Nucleus accumbens (tissue), 56 donors: ENCODE measurements at regions not wholly inside any gene's neighbourhood (a gene's known extent, or its start where the extent isn't known, plus 50 kb on each side); places are given as distances from the start of the nearest gene placed in this dataset.

Source experiments
- DNase-seq, 56 donors: peaks; one replicate each; lab custom pipeline; 2025; lab: John Stamatoyannopoulos, UW

DNA sequence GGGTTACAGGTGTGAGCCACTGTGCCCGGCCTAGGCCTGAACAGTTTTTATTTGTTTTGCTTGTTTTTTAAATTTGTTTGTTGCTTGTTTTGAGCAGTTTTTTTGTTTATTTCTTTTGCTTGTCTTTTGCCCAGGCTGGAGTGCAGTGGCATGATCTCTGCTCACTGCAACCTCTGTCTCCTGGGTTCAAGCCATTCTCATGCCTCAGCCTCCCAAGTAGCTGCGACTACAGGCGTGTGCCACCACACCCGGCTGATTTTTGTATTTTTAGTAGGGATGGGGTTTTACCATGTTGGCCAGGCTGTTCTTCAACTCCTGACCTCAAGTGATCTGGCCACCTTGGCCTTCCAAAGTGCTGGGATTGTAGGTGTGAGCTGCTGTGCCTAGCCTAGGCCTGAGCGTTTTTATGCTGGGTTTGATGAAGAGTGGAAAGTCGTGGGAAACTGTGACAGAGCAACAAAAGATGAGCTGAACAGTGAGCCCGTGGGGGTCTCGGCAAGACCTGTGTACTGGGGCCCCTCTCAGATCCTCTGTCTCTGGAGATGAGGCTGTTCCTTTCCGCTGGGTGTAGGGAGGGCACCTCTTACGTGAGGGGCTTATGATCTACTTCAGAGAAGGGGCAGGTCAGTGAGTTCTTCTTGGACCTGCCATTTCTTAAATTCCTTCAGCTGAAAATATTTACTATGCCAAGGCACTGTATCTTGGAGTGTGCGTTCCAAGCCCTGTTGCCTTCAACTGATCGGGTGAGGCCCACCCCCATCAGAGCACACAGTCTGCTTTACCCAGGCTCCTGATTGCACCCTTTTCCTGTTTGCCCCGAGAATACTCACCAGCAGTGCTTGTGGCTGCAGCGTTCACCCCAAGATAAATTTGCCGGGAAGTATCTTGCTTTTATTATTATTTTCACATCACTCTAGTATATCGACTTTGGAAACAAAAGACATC, 322.1 kb downstream of the SEC14L1 start:
- DNase-seq, result no peak

GRCh38 chr17:77464988-77465357, 324.2 kb downstream of the SEC14L1 start:
- no peak for DNase-seq

GRCh38 chr17:77465358-77466041, 324.7 kb downstream of the SEC14L1 start:
- DNase-seq, result peak in 13 of 56 donors; percentile 12 to 46 (median 29)

DNA sequence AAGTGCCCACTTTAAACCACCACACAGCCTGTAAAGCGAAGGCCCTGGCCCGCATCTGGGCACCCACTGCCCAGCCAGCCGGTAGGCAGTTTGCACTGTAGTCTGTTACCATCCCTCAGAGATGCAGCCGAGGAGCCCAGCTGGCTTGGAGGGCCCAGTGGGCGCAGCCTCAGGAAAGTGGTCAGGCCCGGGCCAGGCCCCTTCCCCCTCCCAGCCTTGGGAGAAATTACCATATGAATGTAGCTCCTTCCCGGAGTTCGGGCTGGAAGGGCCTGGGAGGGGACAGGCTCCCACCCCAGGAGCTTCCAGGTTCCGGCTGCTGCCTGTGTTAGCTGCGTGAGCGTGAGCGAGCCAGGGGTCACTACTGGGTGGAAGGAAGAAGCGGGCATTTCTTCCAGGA, 325.4 kb downstream of the SEC14L1 start:
- DNase-seq, result peak in 6 of 56 donors; percentile 20 to 39 (median 26)

- DNase-seq, result no peak
Observed at GRCh38 chr17:77466596-77467223, 325.9 kb downstream of the SEC14L1 start.

GRCh38 chr17:77467521-77467920, 326.8 kb downstream of the SEC14L1 start:
- DNase-seq, result no peak

DNA sequence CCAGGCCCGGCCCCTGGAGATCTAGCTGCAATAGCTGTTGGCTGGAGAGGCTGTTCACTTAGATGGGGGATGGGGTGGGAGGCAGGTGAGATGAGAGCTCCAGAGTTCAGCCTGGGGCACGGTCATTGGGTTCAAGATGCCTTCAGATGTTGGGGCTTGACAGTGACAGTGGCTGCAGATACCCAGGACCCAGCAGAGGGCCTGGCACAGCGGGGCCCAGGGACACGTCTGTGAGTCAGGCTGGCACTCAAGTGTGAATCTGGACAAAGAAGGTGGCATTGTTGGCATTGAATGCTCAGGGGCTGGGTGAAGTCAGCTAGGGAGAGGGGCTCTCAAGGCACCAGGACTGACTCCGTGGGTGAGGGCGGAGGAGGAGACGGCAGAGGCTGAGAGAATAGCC, 328.1 kb downstream of the SEC14L1 start:
- DNase-seq, result no peak

DNA sequence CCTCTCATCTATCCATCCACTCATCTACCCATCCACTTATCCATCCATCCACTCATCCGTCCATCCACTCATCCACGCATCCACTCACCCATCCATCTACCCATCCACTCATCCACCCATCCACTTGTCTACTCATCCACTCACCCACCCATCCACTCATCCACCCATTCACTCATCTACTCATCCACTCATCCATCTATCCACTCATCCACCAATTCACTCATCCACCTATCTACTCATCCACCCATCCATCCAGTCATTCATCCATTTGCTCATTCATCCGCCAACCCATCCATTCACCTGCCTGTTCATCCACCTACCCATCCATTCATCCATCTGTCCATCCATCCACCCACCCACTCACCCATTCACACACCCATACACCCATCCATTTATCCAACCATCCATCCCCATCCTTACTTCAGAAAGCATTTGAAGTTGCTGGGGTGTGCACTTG, 329.6 kb downstream of the SEC14L1 start:
- no peak for DNase-seq

- DNase-seq, result no peak
Observed at GRCh38 chr17:77470800-77471733, 330.3 kb downstream of the SEC14L1 start.

DNA sequence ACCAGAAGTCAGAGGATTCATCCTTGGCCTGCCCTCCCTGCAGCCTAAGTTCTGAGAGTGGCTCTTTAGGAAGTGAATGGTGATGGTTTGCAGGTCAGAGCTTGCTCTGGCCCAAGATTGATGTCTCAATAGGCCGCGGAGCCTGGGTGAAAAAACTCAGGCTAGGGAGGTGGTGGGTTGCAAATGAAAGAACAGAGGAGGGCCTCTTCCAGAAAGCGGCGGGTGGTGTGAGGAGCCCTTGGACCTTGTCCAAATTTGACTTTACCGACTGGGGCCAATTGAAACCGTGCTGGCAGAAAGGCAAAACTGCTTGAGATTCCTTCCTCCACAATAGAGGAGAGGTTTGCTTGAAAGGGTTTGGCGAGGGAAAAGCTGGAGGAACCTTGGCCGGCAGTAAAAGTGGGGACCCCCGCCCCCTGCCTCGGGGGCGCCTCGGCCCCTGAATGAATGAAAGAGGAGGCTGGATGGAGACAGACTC, 331.3 kb downstream of the SEC14L1 start:
- DNase-seq, result peak in 26 of 56 donors; percentile 9 to 67 (median 33)

DNA sequence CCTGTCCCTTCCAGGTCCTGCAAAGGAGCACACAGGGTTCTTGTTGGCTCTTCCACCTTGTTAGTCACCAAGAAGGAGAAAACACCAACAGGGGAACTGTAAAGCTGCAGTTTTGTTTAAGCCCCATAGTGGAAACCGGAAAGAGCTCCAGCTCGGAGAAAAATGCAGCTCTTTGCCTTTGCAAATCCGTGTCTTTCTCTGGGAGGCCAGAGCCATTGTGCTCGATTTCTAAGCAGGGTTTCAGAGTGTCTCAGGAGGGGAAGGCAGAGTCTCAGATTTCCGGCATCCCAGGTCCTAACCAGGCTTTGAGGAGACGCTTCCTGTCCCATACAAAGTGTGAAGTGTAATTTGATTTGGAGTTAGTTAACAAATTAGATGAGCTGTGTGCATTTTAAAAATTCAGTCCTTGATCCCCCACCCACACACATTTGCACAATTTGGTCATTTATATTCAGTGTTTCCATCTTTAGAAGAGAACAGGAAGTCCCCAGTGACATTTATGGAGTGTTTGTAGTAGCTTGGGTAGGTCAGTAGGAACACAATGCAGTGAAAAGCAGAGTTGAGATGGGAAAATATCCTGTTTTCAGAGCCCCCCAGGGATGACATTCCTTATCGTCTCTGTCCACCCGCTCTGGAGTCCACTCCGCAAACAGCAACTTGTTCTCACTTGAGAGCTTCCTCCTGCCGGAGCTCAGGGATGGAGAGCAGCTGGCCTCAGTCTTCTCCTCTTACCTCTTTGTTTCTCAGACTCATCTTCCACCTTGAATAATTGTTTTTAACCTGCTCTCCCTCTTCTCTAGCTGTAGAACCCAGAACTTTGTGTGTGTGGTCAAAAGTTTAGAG, 331.9 kb downstream of the SEC14L1 start:
- DNase-seq, result peak in 2 of 56 donors; percentile 26 to 42

DNA sequence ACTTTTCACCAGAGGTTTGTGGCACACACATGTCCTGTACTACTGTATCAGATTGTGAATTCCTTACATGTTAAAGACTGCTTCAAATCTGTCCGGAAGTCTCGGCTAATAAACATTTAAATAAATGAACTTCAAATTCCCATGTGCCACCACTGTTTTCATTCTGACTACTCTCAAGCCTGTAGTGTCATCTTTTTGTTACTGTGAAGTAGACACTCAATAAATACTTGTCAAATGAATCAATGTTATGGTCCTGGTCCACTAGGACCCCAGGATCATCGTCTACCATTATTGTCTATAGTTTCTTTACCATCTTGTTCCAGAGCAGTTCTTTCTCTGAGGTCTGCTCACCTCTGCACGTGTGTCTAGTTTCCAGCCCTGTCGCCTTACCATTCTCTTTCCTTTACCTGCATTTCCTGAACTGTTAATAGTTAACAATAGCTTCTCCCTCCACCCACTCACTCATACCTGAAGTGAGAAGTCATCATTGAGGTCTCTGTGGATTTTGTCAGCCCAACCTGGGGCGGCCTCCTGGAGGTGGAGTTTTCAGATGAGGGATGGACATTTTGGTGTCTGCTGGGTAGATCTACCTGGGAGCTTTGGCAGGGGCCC, 333.0 kb downstream of the SEC14L1 start:
- DNase-seq, result no peak

DNA sequence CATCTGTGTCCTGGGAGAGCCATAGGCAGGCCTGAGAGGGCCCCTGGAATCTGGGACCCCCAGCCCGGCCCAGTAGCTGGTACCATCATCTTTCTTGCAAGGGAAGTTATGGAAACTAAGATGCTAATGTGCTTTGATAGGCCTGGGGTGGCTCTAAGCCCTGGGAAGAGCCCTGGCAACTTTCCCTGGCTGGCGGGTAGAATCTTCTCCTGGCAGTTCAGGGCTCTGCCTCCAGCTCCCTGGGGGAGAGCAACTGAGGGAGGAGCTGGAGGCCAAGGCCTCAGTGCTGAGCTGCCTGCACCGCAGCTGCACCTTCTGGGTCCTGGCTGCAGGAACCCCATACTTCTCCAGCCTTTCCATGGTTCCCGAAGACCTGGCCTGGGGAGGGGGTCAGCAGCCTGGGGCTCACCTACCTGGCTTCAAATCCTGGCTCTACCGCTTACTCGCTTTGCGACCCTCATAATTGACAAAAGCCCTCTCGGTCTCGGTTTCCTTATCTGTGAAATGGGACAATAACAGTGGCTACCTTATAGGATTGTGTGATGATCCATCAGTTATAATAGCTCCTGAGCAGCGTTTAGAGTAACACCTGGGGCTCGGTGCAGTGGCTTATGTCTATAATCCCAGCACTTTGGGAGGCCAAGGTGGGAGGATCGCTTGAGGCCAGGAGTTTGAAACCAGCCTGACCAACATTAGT, 333.7 kb downstream of the SEC14L1 start:
- no peak for DNase-seq

DNA sequence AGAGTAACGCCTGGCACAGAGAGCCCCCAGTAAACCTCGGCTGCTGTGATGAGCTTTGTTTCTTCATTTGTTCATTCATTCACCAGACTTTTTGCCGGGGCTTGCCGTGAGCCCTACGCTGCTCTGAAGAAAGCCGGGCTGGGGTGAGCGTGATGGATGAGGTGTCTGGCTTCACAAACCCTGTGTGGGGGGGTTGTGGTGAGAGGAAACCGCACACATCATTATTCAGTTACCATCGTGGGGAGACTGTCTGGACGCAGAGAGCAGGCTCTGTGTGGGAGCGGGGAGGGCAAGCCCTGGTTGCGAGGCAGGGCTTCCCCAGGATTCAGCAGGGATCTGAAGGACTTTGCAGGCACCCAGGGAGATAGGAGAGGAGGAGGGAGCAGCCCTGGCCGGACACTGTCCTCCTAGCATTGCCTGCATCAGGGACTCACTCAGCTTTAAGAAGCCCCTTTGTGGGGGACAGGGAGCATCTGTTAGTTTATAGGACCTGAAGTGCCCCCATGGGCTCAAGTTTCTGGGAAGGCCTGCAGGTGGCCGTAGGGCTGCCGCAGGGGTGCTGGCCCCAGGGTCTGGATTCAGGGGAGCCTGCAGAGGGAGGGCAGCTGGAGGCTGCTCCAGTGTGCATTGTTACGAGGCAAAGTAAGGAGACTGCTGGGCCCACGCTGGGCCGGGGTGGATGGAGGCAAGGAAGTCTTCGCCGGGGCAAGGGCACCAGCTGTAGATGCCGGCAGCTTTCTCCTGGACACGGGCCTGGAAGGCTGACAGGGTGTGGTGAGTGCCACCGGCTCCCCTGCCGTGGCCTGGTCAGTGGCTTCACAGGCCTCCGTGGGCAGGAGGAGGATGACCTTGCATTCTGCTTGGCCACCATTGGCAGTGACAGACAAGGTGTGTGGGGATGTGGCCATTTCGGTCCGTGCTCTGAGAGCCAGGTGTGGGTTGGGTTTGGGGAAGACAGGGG, 334.5 kb downstream of the SEC14L1 start:
- DNase-seq, result no peak

DNA sequence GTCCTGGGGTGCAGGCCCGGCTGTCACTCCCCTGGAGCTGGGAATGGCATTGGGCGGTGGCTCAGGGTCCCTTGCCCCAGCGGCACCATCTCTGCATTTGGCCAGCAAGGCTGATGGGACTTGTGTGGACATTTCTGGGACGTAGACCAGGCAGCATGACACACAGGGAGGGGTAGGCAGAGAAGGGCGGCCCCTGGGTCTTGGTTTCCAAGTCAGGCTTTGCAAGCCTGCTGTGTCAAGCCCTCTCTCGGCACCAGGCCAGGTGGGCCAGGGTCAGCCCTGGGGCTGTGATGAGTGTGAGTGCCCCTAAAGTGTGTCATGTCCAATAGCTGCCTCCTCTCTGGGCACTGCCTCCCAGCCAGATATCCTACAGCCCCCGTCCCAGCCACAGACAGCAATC, 335.2 kb downstream of the SEC14L1 start:
- no peak for DNase-seq

DNA sequence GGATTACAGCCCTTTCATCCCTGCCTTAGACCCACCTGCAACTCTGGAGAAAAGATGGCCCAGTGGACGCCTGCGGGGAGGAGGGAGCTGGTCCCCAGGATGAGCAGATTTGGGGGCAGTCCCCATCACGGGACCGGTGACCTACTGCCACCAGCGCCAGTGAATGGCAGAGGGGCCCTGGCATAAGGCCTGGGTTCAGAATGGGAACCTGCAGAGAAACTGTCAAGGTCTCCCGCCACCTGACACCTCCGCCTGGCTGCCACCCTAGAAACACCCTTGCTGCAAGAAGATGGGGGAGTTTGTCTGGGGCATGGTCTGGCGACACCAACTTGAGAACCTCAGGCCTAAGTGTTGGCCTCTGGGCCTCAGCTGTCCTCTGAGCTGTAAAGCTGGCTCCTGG, 335.7 kb downstream of the SEC14L1 start:
- no peak for DNase-seq
